ENCODE measurements at regions not wholly inside any gene's neighbourhood (a gene's known extent, or its start where the extent isn't known, plus 50 kb on each side); places are given as distances from the start of the nearest gene placed in this dataset.

DNA sequence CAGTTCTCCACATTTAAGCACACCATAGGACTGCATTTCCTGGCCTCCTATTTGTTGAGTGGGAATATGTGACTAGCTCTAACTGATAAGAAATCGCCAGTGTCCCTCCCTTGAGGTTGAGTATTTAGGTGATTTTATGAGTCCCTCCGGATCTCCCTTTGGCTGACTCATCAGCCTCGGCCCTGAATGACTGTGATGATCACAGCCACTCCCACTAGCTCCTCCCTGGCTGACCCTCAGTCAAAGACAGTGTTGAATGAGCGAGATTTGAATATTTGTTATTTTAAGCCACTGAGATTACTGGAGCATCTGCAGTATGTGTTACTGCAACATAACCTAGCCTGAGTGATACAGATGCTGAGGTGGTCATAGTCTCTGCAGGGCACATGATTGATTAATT is 515.3 kb downstream of the EPHB1 start:
- no peak for DNase-seq (ENCODE audit: low read depth)
- no peak overlapping the region for H3K4me3 ChIP-seq (ENCODE audit: low read depth, low read length)

DNA sequence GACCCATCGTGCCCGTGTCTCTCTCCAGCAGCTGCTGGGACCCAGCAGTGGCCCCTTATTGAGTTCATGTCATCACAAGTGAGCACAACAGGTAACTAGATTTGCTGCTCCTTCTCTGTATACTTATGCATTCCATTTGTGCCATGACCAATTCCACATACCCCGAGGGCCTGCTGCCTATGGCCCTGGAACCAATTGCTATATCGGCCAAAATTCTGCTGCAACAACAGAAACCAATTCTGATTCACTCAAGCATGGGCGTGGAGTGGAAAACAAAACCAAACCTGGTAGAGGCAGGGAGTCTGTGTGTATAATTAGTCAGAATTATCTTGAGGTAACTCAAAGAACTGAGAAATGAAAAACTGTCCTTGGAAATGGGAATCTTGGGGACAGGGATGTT is 516.6 kb downstream of the EPHB1 start:
- no peak overlapping the region for H3K4me3 ChIP-seq (ENCODE audit: low read depth, low read length)
- no peak for DNase-seq (ENCODE audit: low read depth)

DNA sequence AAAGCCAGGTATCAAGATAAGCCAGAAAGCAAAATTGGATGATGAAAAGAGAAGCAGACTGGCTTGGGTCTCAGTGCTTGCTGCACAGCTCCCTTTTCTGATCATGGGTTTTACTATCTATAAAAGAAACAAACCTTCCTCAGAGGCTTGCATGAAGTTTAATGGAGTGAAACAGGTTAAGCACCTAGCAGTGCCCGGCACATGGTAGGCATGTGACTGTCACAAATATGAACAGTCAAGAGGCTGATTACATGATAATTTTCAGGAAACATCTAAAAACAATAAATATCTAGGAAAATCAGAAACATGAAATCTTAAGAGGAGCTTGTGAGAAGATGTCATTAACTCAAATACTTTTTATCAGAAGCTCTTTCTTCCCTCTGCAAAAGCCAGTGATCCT is 519.2 kb downstream of the EPHB1 start:
- H3K4me3 ChIP-seq (ENCODE audit: low read depth, low read length): no peak overlapping the region
- no peak for DNase-seq (ENCODE audit: low read depth)

GRCh38 chr3:135324301-135324700 is 529.2 kb downstream of the EPHB1 start:
- no peak overlapping the region for H3K4me3 ChIP-seq (ENCODE audit: low read depth, low read length)
- no peak for DNase-seq (ENCODE audit: low read depth)

DNA sequence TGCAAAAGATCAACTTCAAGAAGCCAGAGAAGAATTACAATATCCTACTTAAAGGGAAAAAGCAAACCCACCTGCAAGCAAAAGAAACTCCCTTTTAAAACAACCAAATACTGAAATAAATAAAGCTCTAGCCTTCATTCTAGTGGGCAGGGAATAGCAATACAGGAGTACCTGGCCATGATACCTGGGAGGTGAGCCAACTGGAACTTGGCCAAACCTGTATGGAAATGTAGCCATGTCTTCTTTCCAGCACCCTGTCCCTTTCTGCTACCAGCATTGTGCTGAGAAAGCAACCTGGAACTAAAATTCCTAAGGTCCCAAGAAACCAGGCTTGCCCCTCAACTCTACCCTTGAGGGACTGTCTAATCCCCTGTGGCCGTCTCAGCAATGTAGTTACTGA is 530.0 kb downstream of the EPHB1 start:
- H3K4me3 ChIP-seq (ENCODE audit: low read depth, low read length): no peak overlapping the region

DNA sequence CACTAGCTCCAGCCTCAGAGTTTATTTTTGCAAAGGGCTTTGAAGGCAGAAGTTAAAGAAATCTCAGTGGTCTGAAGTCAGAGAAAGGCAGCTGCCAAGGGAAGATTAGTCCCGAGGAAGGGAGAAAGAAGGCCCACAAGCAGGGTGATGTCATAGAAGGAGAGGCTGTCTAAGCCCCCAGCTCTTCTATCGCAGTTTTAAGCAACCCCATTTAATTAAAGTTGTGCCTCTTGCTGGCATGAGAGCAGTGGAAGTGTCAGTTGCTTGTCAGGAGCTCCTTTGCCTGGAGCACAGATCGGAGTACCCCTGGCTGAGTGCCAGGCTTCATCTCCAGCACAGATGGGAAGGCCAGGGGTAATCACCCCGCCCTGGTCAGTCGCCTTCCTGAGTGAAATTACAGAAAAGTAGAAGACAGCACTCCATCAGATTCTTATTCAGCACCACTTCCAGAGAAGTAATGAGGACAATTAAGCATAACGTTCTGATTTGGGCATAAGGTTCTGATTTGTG is 530.7 kb downstream of the EPHB1 start:
- no peak overlapping the region for H3K4me3 ChIP-seq (ENCODE audit: low read depth, low read length)

More for the DNA sequence above, 530.0 kb downstream of the EPHB1 start:
- no peak for DNase-seq (ENCODE audit: low read depth)

GRCh38 chr3:135326851-135327250 is 531.8 kb downstream of the EPHB1 start:
- no peak for DNase-seq (ENCODE audit: low read depth)
- H3K4me3 ChIP-seq (ENCODE audit: low read depth, low read length): no peak overlapping the region

More for the DNA sequence above, 530.7 kb downstream of the EPHB1 start:
- no peak for DNase-seq (ENCODE audit: low read depth)

GRCh38 chr3:135328036-135328435 is 533.0 kb downstream of the EPHB1 start:
- DNase-seq (ENCODE audit: low read depth): no peak
- H3K4me3 ChIP-seq (ENCODE audit: low read depth, low read length): no peak overlapping the region

DNA sequence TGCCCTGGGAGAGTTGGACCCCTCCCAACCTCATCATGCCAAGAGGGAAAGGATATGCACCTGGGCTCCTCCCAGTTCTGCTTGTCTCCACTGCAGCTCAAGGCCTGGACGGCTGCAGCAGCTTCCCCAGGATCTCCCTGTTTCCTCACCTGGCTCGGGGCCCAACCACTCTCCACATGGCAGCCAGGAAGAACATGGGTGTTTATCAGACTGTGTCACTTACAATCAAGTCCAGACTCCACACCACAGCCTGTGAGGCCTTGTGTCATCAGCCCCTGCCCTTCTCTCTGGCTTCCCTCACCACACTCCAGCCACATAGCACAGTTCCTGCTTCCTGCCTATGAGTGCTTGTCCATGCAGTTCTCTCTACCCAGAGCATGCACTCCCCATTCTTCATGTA is 534.4 kb downstream of the EPHB1 start:
- no peak overlapping the region for H3K4me3 ChIP-seq (ENCODE audit: low read depth, low read length)
- no peak for DNase-seq (ENCODE audit: low read depth)

GRCh38 chr3:135337192-135337591 is 542.1 kb downstream of the EPHB1 start:
- no peak overlapping the region for H3K4me3 ChIP-seq (ENCODE audit: low read depth, low read length)

DNA sequence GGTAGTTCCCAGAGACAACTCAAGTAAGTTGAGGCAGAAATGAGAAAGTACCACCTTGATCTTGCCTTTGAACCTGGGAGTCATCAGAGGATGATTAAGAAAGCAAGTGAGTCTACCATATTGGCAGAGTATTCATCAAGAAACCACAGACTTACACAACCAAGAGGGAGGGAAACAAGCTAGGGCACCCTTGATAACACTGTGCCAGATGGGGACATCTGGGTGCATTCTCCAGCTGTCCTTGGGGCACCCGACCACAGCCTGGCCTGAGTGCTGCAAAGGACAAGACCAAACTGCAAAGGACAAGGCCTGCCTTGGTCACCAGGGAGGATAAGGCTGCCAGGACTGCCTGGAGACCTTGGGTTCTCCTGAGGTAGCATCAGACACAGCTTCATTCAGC is 553.6 kb downstream of the EPHB1 start:
- DNase-seq (ENCODE audit: low read depth): no peak
- no peak overlapping the region for H3K4me3 ChIP-seq (ENCODE audit: low read depth, low read length)

More at GRCh38 chr3:135337192-135337591, 542.1 kb downstream of the EPHB1 start:
- DNase-seq (ENCODE audit: low read depth): no peak

GRCh38 chr3:135349254-135349948 is 554.3 kb downstream of the EPHB1 start:
- no peak overlapping the region for H3K4me3 ChIP-seq (ENCODE audit: low read depth, low read length)
- no peak for DNase-seq (ENCODE audit: low read depth)

DNA sequence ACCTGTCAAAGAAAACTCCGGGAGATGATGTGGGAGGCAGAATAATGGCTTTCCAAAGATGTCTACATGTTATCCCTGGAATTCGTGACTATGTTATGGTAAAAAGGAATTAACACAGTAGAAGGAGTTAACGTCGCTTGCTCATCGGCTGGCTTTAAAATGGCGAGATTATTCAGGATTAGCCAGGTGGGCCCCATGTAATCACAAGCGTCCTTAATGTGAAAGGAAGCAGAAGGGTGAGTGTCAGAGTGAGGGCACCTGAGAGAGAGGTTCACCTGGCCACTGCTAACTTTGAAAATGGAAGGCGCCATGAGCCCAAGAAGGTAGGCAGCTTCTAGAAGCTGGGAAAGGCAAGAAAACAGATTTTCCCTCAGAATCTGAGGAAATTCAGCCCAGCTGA is 557.2 kb downstream of the EPHB1 start:
- no peak for DNase-seq (ENCODE audit: low read depth)
- no peak overlapping the region for H3K4me3 ChIP-seq (ENCODE audit: low read depth, low read length)

DNA sequence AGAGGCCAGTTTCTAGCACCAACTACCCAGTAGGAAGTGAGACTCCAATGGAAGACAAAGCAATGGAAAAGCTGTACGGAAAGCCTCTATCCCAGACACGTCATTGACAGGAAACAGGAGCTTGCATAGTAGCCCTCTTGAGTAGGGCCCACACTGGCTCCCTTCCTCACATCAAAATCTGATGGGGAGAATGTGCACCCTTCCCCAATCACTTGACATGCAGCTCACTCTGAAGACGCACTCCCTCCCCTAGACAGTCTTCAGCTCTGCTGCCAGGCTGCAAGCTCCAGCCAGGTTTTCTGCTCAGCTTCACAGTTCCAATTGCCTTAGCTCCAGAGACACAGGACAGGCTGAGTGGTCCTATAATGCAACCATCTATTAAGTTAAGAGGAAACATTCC is 567.8 kb downstream of the EPHB1 start:
- no peak overlapping the region for H3K4me3 ChIP-seq (ENCODE audit: low read depth, low read length)
- no peak for DNase-seq (ENCODE audit: low read depth)

- H3K4me3 ChIP-seq (ENCODE audit: low read depth, low read length): no peak overlapping the region
- no peak for DNase-seq (ENCODE audit: low read depth)
These were observed 569.6 kb downstream of the EPHB1 start for GRCh38 chr3:135364676-135365075.

DNA sequence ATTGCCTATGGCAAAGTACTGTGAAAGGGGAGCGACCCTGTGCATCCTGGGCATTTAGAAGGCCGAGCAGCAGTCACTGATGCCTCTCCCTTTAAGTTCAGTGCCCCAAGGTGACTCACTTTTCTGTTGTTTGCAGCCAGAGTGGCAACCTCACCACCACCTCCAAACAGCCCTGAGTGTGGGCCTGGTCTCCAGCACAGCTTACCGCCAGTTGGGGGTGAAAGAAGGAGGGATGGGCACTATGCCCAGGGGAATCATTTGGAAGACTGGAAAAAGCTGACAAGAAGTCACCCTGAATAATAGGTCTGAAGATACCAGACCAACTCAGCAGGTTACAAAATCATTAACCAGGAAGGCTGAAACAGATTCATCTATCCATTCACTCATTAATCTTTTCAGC is 571.8 kb downstream of the EPHB1 start:
- DNase-seq (ENCODE audit: low read depth): no peak
- H3K4me3 ChIP-seq (ENCODE audit: low read depth, low read length): no peak overlapping the region

DNA sequence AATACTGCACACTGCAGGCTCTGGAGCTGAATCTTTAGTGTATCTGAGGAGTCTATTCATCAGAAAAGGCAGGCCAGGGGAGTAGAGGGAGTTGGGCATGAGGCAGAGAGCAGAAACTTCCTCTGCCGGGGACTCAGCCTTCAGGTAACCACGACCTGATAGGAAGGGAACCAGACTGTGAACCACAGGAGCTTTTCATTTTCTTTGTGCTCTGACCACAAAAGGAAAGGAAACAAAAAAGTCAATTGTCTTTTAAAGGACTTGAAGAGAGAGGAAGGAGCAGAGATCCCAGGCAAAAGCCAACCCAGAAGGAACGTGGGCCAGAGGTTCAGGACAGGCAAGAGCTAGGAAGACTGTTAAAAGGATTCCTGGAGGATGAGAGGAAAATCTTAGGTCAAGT is 573.3 kb downstream of the EPHB1 start:
- no peak for DNase-seq (ENCODE audit: low read depth)
- no peak overlapping the region for H3K4me3 ChIP-seq (ENCODE audit: low read depth, low read length)

DNA sequence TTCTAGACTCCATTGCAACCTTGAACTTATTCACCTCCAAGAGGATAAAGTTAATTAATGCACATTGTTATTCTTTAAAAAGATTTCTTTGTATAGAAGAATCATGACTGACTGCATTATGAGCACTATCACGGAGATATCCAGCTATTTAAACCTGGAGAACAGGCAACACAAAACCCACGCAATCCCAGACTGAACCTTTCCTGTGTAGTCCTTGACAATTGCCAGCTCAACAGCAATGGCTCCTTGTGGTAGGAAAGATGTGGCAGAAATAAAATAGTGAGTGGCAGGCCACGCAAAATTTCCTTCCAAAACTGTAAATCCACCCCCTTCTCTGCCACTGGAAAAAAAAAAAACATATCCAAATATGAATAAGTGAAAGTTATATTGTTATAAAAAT is 573.7 kb downstream of the EPHB1 start:
- DNase-seq (ENCODE audit: low read depth): no peak
- H3K4me3 ChIP-seq (ENCODE audit: low read depth, low read length): no peak overlapping the region

DNA sequence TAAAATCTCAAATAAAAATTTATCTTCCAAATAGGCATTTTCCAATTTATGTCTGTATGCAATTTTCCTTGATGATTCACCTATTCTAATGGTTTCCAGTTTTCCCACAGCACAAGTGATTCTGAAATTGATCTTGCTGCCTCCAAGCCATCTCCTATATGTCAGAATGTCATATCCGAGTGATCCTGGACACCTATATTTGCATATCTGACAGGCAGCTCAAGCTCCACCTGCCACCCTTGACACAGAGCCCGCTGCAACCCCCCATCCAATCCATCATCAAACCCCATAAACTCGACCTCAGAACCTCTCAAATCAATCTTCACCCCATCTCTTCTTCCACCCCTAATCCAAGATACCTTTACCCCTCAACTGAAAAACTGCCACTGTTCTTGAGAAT is 579.5 kb downstream of the EPHB1 start:
- no peak overlapping the region for H3K4me3 ChIP-seq (ENCODE audit: low read depth, low read length)
- no peak for DNase-seq (ENCODE audit: low read depth)

- DNase-seq (ENCODE audit: low read depth): no peak
- H3K4me3 ChIP-seq (ENCODE audit: low read depth, low read length): no peak overlapping the region
These were observed 583.3 kb upstream of the PPP2R3A start for GRCh38 chr3:135382188-135382587.

DNA sequence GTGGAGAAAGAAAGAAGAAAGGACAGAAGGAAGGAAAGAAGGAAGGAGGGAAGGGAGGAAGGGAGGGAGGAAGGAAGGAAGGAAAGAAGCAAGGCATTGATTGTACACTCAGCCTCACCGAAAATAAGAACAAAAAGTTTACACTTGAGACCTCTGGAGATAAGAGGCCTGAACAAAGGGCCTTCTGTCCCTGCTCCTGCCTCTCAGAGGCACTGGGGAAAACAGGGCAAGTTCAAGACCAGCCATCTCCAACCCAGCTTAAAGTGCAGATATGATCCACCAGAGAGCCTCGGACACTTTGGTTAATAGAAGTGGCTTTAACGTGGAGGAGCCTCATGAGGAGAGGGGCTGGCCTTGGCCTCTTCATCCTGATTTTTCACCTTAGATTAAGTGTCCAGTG is 582.9 kb upstream of the PPP2R3A start:
- no peak for DNase-seq (ENCODE audit: low read depth)
- H3K4me3 ChIP-seq (ENCODE audit: low read depth, low read length): no peak overlapping the region

DNA sequence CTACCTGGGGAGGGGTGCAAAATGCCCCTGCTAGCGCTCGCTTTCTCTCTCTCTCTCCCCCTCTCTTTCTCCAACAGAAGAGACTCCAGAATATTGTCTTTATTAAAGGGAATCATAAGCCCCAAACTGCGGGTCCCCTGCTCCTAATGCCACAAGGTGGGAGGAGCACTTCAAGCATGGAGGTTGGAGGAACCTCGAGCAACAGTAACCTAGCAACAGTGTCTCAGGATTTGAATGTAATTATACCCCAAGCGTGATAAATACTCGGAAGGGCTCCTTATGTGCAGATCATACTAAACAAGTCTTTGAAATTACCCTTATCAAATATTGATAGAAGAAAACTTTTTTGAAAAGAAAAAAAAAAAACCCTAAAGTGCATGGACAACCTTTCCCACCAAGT is 582.2 kb upstream of the PPP2R3A start:
- DNase-seq (ENCODE audit: low read depth): no peak
- no peak overlapping the region for H3K4me3 ChIP-seq (ENCODE audit: low read depth, low read length)
